ENCODE measurements at regions not wholly inside any gene's neighbourhood (a gene's known extent, or its start where the extent isn't known, plus 50 kb on each side); places are given as distances from the start of the nearest gene placed in this dataset.
"Not testable (repeated sequence)": the region's sequence is repeated elsewhere in the genome, so short reads cannot be mapped to it uniquely, and the experiment has no call there.

DNA sequence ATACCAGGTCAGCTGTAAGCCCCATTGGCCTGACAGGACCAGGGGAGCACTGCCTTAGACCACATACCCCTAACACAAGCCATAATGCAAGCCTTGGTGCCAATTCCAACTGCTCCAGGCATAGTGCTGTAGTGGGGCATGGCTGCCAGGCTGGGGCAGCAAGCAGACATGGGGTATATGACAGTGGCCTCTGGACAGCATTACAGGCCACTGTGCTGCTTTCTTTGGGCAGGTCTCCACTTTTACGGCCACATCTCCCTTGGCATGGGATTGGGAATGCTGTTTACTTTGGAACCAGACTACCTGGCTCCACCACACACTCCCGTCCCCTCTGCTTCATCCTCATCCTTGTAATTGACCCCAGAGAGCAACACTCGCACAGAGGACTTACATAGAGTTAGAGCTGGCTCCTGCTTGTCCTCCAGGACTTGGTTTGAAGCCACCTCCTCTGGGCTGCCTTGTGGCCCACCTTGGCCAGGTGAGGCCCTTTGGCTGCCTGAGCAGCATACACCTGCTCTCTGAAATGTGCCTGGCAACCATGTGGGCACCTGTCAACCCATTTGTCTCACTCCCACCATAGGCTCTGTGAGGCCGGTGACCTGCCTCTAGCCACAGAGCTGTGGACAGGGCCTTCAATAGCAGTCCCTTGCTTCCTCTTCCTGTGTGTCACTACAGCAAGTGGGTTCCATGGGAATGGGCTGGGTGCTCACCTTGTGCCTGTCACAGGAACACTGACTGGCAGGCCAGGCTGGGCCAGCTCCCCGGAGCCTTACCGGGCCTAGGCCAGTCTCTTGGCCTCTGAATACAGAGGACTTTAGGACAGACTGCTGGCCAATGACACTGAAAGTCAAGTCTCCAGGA lies 262.6 kb upstream of the HS6ST1 start:
- no peak for DNase-seq

DNA sequence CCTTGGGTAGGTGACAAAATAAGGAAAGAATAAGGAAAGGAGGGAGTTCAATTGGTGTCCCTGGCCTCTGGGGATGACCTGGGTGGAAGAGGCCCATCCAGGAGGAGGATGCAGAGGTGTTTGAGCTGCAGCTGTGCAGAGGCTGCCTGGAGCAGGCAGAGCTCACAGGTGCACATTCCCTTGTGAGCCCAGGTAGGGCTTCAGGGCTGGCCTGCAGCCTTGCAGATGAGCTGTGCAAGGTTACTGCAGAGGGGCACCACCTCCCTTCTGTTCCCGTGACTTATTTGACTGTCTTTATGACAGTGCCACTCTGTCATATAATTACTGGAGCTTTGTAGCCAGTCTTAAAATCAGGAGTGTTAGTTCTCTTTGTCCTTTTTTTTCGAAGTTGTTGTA lies 263.2 kb upstream of the HS6ST1 start:
- peak in 1 of 10 donors; percentile 23 for DNase-seq
- intact Hi-C loops (cut with DNase I): no loop called here

More for the DNA sequence above, 262.6 kb upstream of the HS6ST1 start:
- intact Hi-C loops (cut with DNase I): no loop called here

DNA sequence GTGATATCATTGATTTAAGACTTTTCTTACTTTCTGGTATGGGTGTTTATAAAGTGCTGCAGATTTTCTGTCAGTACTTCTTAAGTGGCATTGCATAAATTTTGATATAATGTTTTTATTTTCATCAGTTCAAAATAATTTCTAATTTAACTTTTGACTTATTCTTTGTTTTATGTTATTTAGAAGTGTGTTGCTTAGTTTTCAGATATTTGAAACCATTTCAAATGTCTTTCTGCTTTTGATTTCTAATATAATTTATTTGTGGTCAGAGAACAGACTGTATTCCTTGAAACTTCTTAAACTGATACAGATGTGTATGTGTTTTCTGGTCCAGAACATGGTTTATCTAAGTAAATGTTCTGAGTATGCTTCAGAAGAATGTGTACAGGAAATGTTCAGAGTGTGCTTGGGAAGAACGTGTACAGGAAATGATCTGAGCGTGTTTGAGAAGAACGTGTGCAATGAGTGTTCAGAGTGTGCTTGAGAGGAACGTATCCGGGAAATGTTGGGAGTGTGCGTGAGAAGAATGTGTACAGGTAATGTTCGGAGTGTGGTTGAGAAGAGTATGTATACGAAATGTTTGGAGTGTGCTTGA lies 265.7 kb upstream of the HS6ST1 start:
- intact Hi-C loops (cut with DNase I): no loop called here
- no peak for DNase-seq

DNA sequence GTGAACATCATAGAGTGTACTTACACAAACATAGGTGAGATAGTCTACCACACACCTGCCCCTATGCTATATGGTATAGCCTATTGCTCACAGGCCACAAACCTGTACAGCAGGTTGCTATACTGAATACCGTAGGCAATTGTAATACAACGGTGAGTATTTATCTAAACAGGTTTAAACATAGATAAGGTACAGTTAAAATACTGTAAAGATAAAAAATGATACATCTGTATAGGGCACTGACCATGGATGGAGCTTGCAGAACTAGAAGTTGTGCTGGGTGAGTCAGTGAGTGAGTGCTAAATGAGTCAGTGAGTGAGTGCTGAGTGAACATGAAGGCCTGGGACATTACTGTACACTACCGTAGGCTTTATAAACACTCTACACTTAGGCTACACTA lies 267.0 kb upstream of the HS6ST1 start:
- intact Hi-C loops (cut with DNase I): no loop called here
- no peak for DNase-seq

DNA sequence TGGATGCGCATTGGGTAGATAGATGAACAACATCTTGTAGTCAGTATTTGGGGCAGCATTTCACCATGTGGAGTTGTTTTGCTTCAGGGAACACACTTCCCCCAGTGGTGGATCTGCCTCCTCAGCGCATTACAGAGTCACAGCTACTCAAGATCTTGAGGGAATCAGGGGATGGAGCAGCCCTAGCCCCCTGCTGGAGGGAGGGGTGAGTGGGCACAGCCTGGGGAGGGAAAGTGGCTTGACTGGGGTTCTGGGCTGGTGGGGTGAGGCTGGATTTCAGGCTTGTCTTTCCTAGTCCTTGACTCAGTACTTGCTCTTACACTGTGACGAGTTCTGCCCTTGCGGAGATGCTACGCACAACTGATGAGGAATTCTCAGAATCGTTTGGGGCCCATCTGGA lies 271.0 kb upstream of the HS6ST1 start:
- peak in 1 of 10 donors; percentile 35 for DNase-seq
- intact Hi-C loops (cut with DNase I): no loop called here

DNA sequence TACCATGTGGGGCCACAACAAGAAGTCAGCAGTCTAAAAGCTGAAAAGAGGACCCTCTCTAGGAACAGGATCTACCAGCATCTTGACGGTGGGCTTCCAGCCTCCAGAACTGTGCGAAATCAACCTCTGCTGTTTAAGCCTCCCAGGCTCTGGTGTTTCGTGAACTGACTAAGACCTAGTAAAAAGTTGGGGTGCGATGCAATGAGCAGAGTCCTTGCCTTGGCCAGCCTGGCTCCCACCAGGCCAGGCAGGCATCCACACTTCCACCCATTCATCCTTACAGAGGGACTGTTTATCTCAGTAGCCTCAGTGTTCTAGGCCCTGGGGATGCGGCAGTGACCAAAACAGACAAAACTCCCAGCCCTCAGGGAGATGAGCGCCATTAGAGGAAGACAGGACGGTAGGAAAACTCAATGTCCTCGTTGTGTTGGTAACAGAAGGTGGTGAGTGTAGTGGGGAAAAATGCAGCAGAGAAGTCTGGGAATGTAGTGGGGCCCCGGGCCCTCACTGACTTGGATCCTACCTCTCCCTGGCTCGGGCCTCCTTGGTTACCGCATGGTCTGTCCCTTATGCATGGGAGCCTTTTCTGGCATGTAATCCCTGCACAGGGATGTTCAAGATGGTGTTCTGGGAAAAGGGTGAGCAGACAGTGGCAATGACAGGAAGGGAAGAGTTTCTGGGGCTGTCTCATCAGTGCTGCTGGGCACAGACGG lies 271.8 kb upstream of the HS6ST1 start:
- intact Hi-C loops (cut with DNase I): no loop called here
- peak in 2 of 10 donors; percentile 12 to 67 for DNase-seq

DNA sequence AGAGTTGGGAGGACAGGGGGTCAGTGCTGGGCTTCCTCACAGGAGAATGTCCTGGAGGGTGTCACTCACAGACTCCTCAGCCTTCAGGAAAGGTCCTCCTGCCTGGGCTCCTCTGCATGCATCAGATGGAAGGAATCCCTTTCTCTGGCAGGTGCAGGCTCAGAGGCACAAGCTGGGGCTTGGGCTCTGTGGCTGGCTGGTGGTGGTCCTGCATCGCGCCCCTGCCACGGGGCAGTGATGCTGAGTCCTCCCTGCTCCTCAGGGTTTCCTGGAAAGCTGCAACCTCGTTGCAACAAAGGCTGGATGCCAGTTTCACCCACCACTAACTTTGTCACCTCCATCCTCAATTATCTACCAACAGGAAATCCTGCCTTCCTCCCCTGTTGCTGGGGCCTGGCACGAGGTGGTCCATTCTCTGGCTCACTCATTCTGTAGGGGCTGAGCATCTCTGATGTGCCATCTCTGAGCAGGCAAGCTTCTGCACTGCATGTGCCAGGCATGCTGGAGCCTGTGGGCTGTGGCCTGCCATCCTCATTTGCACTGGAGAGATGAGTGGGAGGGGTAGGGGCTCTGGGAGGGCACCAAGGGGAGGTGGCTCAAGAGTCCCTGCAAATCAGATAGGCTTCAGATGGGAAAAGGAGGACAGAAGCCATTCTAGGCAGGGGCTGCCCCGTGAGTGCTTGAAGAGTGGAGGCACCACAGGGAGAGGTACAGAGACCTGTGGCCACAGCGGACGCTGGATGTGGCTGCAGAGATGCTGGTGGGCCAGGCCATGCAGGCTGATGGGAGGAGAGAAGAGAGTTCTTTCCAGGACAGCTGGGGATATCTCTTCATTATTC lies 272.6 kb upstream of the HS6ST1 start:
- peak in 2 of 10 donors; percentile 70 to 79 for DNase-seq
- intact Hi-C loops (cut with DNase I): no loop called here

DNA sequence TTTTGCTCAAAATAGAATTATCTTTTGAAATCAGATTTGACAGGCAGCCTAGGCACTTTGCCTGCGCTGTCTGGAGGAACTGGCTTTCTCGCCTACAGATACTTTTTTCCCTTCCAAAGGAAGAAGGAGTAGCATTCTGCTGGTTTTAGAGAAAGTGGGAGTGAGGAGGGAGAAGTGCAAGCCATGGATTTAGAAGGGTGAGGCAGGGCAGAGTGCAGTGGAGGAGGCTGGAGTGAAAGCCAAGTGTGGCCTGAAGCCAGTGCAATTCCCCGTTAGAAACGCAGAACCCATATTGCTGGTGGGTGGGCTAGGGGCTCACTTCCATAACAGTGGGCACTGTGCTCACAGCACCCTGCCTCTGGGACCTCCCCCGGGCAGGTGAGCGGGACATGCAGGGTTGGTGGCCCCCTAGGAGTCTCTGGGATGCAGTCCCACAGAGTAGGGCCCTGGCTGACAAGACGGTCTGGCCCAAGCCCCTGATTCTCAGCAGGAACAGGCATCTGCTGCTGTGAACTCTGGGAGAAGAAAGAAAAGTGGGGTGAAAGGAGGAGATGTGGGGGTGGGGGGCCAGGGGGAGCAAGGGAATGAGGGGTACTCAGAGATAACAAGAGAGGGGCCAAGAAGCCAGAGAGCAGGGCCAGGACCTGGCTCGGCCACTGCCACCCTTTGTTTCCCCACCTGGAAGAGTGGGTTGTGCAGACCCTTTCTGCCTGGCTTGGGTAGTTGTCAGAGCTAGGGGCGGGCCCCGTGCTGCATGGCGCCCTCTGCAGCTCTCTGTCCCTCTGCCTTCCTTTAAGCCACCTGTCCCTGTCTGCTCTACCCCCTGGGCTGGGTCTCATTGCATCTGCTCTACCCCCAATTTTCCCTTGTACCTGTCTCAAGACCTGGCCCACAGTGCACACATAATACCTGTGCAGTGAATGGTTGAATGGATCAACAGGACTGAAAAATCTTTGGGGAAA lies 273.5 kb upstream of the HS6ST1 start:
- peak in 1 of 10 donors; percentile 62 for DNase-seq
- intact Hi-C loops (cut with DNase I): no loop called here

DNA sequence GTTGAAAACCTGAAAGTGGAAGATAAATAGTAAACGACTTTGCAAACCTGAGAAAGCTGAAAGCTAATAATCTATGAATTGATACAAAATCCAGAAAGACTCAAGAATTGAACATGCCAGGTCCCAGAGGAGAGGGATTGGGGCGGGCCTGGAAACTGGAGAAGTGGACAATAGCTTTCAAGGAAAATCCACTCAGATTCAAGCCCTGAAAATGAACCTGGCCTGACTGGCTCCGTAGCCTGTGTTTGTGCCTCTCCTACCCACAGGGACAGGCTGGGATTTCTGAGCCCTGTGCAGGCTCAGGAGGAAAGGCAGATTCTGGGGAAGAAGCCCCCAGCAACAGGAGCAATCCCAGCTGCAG lies 274.8 kb upstream of the HS6ST1 start:
- peak in 1 of 10 donors; percentile 18 for DNase-seq
- intact Hi-C loops (cut with DNase I): no loop called here

DNA sequence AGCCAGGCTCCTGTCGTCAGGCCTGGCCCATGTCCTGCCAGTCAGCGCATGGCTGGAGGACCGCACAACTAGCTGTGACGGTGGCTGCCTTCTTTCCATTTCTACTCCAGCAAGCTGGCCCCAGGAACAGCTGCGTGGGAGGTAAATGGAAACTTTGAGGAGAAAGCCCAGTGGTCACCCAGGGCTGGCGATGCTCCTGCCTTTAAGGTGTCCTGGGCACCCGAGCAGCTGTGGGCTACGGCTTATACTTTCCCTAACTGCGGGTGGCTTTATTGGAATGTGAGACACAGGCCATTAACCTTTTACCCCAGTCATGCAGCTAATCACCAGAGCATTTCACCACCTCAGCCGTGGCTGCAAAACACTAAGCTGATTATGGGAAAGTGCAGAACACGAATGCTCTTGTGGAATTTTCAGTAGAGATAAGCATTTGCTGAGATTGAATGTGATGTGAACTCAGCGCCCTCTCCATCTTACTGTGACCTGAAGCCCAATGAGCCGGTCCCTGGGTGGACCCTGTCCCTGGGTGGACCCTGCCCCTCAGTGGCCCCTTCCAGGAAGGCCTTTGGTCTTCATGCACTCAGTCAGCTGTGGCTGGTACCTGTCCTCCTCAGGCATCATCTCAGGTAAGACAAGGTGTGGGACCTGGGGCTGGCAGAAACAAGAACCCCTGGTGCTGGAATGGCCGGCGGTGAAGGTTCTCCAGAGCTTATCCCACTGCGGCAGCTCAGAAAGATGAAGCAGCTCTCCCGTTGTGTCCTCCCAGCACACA lies 275.4 kb upstream of the HS6ST1 start:
- peak in 1 of 10 donors; percentile 24 for DNase-seq
- intact Hi-C loops (cut with DNase I): no loop called here

DNA sequence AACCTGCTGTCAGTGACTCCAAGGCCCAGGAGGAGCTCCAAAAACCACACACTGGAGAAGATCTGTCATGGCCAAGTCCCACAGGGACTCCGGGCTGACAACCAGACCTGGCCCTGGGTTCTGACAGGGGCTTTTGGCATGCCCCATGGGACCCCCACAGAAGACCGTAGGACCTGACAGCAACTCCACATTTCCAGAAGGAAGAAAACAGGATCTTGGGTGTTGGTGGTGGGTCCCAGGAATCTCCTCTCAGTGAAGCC lies 275.9 kb upstream of the HS6ST1 start:
- peak in 1 of 10 donors; percentile 23 for DNase-seq
- intact Hi-C loops (cut with DNase I): no loop called here

DNA sequence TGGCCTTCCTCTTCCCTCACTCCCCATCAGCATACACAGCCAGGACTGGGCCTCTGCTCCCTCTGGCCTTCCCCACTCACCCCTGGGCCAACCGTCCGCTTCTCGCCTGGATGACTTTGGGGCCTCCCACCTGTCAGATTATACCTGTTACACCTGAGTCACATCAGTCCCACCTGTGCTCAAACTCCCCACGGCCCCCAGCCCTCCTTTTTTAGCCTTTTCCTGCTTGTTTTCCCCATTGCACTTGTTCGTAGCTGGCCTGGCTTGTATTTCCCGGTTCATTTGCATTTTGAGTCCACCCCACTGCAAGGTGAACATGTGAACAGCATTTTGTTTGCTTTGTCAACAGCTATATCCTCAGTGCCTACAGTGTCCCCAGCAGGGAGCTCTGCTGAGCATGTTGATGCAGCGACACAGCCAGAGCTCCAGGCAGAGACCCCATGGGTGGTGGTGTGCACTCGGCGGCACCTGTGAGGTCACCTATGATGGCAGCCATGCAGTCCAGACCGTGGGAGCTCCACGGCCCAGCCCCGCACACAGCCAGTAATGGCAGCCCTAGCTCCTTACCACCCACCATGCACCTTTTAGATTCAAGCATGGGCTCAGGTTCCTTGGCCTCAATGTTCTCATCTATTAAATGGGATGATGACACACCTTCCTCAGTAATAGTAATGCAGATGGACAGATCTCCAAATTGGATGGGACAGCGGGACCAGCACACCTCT lies 276.4 kb upstream of the HS6ST1 start:
- peak in 1 of 10 donors; percentile 40 for DNase-seq
- intact Hi-C loops (cut with DNase I): no loop called here

DNA sequence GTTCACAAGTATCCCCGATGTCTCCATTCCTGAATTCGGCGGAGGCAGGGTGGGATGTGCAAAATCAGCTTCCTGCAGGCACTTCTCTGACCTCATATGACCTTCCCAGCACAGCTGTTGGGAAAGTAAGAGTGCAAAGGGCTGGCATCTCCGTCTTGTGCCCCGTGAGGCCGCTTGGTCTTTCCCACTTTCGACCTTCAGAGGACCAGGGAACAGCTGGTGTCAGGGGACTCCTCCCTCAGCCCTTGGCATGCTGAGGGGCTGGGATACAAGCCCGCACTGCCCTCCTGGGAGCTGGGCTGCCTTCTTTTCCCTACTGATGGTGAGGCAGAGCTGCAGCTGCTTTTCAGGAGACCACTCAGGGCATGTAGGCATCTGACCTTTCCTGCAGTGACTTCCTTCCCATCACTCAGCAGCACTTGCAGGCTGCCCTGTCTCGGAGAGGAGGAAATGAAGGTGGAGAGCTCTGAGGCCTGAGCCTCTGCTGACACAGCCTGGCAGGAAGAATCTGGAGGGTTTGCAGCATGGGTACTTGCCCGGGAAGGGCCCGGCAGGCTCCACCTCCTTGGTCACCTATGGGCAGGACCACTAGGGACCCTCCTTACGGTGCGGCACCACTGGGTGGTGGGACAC lies 277.2 kb upstream of the HS6ST1 start:
- DNase-seq: peak in 1 of 10 donors; percentile 73
- intact Hi-C loops (cut with DNase I): no loop called here

DNA sequence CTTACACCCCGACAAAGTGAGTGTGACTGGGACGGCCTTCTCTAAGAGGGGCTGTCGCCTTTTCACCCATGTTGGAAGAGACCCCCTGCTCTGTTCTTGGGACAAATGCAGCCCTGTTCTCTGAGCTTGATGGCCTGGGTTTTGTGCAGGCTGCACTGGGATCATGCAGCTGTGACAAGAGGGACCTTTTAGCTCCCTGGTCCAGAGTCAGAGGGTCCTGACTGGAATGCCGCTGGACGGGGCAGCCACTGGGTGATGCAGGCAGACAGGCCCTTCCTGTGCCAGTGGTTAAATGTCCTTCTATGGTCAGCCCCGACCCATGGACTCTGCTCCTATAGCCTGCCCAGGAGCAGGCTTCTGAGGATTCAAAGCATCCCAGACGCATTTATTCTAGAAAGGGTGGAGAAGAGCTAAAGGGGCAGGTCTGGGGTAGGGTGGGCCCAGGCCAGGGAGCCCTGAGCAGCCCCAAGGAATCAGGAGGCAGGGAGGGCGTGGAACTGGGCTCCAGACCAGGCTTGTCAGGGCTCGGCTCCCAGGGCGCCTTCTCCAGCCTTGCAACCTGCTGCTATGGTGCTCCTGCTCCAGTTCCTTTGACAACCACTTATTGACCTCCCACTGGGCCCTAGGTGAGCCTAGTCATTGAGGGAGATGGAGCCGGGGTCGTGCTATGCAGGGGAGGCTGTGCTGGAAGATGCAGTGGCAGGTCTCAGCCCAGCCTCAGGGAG lies 277.9 kb upstream of the HS6ST1 start:
- intact Hi-C loops (cut with DNase I): no loop called here
- DNase-seq: peak in 2 of 10 donors; percentile 46 to 72

DNA sequence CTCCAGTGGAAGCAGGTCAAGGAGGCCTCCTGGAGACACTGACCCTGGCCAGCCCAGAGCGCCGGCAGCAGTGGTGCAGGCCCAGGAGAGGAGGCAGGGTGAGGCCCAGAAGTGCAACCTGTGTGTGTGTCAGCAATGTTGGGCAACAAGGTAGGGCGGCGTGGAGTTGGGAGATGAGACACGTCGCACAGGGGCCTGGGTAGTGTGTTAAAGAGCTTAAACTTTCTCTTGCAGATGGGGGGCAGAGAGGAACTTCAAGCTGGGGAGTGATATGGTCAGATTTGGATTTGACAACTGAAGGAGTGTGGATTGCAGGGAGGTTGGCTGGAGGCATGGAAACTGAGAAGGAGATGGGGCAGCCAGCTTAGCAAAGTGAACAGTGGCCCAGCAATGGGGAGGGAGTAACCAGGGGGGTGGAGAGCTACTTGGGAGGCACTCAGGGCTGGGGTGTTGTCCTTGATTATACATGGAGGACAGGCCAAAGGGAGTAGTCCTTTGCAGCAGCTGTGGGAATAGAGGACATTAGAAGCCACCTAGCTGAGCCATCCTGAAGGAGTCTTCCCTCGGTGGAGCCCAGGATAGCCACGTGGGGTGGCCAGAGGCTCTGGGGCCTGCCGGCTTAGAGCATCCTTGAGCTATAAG lies 278.6 kb upstream of the HS6ST1 start:
- peak in 2 of 10 donors; percentile 67 to 75 for DNase-seq
- intact Hi-C loops (cut with DNase I): no loop called here

DNA sequence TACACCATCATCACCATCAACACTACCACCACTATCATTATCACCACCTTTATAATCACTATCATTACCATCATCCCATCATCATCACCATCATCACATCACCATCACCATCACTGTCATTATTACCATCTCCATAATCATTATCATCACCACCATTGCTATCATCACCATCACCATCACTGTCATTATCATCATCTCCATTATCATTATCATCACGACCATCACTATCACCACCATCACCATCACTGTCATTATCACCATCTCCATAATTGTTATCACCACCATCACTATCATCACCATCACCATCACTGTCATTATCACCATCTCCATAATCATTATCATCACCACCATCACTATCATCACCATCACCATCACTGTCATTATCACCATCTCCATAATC lies 279.6 kb upstream of the HS6ST1 start:
- intact Hi-C loops (cut with DNase I); DNase-seq: not testable (repeated sequence)

All from posterior cingulate gyrus (tissue), 11 donors.